ENCODE measurements at regions not wholly inside any gene's neighbourhood (a gene's known extent, or its start where the extent isn't known, plus 50 kb on each side); places are given as distances from the start of the nearest gene placed in this dataset.

DNA sequence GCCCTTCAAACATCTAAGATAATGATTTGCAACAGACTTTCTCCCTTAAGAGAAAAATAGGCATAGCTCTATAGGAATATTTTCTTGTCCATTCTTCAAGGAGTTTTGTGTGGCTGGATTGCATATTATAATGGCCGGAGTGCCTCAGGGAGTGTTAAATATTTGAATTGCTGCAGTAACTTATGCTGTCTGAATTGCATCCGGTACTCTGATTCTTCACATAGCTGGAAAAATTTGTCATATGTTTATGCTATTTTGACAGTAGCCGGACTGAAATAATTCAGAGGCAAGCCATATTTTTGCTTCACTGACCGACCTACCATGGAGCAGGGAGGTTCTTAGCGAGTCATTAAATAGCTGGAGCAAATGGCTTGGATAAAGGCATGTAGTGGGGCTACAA is 621.0 kb downstream of the ACTL7B start:
- Histone ChIP-seq H3K4me1 (ENCODE audit: control insufficient read depth in 4 of 4, insufficient read depth in 4 of 4, low read length in 3 of 4) (no peaks in the 10 kb centered on the region), H3K36me3 (ENCODE audit: control insufficient read depth in 4 of 4, insufficient read depth in 3 of 4, low read depth in 1 of 4, low read length in 3 of 4) (no peaks in the 10 kb centered on the region), H3K27me3 (ENCODE audit: control insufficient read depth in 4 of 4, insufficient read depth in 4 of 4, low read length in 3 of 4) (no peaks in the 10 kb centered on the region), H3K9me3 (ENCODE audit: control insufficient read depth in 4 of 4, low read length in 3 of 4) (no peaks in the 10 kb centered on the region), H3K9ac (ENCODE audit: low read depth in 1 of 2, low read length in 2 of 2) (no peak overlapping the region), H3K4me3 (ENCODE audit: low read depth in 1 of 3, low read length in 3 of 3) (no peak overlapping the region), H3K27ac (ENCODE audit: low read depth in 1 of 2, low read length in 2 of 2) (no peak overlapping the region)
- WGBS, result 76% methylated on average over 5 of the region's 5 CpGs
- TF ChIP-seq YY1 (IDR thresholded peaks at IDR 0.05) (no peak), RAD21 (IDR thresholded peaks at IDR 0.05) (no peak), GABPA (IDR thresholded peaks at IDR 0.05 in 1 of 2, conservative IDR thresholded peaks at IDR 0.05 in 1 of 2) (no peak), FOXA2 (IDR thresholded peaks at IDR 0.05) (no peak), TAF1 (conservative IDR thresholded peaks at IDR 0.05) (no peak), RXRA (IDR thresholded peaks at IDR 0.05) (no peak), EGR1 (IDR thresholded peaks at IDR 0.05; ENCODE audit: low read depth in 2 of 2) (no peak), HNF4A (conservative IDR thresholded peaks at IDR 0.05) (no peak), JUND (IDR thresholded peaks at IDR 0.05) (no peak), NR2F2 (IDR thresholded peaks at IDR 0.05) (no peak), FOXA1 (IDR thresholded peaks at IDR 0.05) (no peak), SP1 (IDR thresholded peaks at IDR 0.05) (no peak), HNF4G (IDR thresholded peaks at IDR 0.05) (no peak)
- TF ChIP-seq, protein P1, sequence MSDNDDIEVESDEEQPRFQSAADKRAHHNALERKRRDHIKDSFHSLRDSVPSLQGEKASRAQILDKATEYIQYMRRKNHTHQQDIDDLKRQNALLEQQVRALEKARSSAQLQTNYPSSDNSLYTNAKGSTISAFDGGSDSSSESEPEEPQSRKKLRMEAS (IDR thresholded peaks at IDR 0.05), result no peak
- TF ChIP-seq, protein P2, sequence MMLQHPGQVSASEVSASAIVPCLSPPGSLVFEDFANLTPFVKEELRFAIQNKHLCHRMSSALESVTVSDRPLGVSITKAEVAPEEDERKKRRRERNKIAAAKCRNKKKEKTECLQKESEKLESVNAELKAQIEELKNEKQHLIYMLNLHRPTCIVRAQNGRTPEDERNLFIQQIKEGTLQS (IDR thresholded peaks at IDR 0.05), result no peak
- TF ChIP-seq, protein P3, sequence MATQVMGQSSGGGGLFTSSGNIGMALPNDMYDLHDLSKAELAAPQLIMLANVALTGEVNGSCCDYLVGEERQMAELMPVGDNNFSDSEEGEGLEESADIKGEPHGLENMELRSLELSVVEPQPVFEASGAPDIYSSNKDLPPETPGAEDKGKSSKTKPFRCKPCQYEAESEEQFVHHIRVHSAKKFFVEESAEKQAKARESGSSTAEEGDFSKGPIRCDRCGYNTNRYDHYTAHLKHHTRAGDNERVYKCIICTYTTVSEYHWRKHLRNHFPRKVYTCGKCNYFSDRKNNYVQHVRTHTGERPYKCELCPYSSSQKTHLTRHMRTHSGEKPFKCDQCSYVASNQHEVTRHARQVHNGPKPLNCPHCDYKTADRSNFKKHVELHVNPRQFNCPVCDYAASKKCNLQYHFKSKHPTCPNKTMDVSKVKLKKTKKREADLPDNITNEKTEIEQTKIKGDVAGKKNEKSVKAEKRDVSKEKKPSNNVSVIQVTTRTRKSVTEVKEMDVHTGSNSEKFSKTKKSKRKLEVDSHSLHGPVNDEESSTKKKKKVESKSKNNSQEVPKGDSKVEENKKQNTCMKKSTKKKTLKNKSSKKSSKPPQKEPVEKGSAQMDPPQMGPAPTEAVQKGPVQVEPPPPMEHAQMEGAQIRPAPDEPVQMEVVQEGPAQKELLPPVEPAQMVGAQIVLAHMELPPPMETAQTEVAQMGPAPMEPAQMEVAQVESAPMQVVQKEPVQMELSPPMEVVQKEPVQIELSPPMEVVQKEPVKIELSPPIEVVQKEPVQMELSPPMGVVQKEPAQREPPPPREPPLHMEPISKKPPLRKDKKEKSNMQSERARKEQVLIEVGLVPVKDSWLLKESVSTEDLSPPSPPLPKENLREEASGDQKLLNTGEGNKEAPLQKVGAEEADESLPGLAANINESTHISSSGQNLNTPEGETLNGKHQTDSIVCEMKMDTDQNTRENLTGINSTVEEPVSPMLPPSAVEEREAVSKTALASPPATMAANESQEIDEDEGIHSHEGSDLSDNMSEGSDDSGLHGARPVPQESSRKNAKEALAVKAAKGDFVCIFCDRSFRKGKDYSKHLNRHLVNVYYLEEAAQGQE (IDR thresholded peaks at IDR 0.05), result no peak
- TF ChIP-seq, protein P4, sequence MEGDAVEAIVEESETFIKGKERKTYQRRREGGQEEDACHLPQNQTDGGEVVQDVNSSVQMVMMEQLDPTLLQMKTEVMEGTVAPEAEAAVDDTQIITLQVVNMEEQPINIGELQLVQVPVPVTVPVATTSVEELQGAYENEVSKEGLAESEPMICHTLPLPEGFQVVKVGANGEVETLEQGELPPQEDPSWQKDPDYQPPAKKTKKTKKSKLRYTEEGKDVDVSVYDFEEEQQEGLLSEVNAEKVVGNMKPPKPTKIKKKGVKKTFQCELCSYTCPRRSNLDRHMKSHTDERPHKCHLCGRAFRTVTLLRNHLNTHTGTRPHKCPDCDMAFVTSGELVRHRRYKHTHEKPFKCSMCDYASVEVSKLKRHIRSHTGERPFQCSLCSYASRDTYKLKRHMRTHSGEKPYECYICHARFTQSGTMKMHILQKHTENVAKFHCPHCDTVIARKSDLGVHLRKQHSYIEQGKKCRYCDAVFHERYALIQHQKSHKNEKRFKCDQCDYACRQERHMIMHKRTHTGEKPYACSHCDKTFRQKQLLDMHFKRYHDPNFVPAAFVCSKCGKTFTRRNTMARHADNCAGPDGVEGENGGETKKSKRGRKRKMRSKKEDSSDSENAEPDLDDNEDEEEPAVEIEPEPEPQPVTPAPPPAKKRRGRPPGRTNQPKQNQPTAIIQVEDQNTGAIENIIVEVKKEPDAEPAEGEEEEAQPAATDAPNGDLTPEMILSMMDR (IDR thresholded peaks at IDR 0.05; ENCODE audit: low read depth, low read length, missing input control), result no peak
- TF ChIP-seq, protein P5, sequence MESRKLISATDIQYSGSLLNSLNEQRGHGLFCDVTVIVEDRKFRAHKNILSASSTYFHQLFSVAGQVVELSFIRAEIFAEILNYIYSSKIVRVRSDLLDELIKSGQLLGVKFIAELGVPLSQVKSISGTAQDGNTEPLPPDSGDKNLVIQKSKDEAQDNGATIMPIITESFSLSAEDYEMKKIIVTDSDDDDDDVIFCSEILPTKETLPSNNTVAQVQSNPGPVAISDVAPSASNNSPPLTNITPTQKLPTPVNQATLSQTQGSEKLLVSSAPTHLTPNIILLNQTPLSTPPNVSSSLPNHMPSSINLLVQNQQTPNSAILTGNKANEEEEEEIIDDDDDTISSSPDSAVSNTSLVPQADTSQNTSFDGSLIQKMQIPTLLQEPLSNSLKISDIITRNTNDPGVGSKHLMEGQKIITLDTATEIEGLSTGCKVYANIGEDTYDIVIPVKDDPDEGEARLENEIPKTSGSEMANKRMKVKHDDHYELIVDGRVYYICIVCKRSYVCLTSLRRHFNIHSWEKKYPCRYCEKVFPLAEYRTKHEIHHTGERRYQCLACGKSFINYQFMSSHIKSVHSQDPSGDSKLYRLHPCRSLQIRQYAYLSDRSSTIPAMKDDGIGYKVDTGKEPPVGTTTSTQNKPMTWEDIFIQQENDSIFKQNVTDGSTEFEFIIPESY (IDR thresholded peaks at IDR 0.05), result no peak
- no peak for DNase-seq (ENCODE audit: low spot score)
